Fibroblast of villous mesenchyme (primary cell): ENCODE measurements at regions not wholly inside any gene's neighbourhood (a gene's known extent, or its start where the extent isn't known, plus 50 kb on each side); places are given as distances from the start of the nearest gene placed in this dataset.

Source experiments
- DNase-seq: peaks from one replicate; pipeline ENCODE4 v3.0.0-alpha.2; 2010; ENCODE audit warnings: low read depth
- H3K4me3 ChIP-seq: 2 replicates; pipeline ENCODE4 v1.5.1; 2011; ENCODE audit warnings: low read depth, mild to moderate bottlenecking, low read length
- TF ChIP-seq, protein P1 (sequence below): IDR thresholded peaks from 2 replicates; pipeline ENCODE4 v1.5.1; 2012; ENCODE audit warnings: low read depth, mild to moderate bottlenecking, low read length; ENCODE audit not compliant: insufficient read depth

DNA sequence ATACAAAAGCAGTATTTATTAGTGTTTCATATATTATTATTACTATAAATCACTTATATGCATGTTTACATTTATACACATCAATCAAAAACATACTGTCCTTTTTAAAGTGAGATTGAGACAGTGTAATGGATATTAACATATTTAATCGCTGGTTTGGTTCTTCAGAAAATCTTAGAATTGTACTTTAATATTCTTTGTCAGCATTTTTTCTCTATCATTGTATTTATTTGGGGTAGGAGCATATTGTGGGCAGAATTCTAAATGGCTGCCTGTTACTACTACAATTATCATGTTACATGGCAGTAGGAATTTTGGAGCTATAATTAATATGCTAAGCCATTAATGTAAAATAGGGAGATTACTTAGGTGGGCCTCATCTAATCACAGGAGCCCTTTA lies 722.6 kb downstream of the TLR4 start:
- H3K4me3 ChIP-seq: no peak overlapping the region
- TF ChIP-seq, protein P1, sequence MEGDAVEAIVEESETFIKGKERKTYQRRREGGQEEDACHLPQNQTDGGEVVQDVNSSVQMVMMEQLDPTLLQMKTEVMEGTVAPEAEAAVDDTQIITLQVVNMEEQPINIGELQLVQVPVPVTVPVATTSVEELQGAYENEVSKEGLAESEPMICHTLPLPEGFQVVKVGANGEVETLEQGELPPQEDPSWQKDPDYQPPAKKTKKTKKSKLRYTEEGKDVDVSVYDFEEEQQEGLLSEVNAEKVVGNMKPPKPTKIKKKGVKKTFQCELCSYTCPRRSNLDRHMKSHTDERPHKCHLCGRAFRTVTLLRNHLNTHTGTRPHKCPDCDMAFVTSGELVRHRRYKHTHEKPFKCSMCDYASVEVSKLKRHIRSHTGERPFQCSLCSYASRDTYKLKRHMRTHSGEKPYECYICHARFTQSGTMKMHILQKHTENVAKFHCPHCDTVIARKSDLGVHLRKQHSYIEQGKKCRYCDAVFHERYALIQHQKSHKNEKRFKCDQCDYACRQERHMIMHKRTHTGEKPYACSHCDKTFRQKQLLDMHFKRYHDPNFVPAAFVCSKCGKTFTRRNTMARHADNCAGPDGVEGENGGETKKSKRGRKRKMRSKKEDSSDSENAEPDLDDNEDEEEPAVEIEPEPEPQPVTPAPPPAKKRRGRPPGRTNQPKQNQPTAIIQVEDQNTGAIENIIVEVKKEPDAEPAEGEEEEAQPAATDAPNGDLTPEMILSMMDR: no peak
- no peak for DNase-seq

DNA sequence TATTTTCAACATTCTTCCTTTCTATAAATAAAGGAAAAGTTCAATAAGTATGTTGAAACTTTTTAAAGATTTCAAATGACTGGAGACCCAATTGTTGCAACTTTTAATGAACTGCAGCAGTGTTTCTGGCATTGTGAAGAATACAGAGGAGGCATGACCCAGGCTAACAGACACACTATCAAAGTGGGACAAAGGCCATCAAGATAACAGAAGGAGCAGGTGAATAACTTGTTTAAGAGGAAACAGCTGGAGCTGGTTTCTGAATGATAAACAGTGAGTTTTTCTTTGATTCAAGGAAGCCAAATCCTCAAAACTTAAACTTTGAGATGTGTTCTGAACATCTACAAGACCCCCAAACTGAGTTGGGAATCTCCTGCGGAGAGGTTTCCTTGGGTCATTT lies 734.6 kb downstream of the TLR4 start:
- TF ChIP-seq, protein P1: no peak
- no peak for DNase-seq
- H3K4me3 ChIP-seq: no peak overlapping the region

DNA sequence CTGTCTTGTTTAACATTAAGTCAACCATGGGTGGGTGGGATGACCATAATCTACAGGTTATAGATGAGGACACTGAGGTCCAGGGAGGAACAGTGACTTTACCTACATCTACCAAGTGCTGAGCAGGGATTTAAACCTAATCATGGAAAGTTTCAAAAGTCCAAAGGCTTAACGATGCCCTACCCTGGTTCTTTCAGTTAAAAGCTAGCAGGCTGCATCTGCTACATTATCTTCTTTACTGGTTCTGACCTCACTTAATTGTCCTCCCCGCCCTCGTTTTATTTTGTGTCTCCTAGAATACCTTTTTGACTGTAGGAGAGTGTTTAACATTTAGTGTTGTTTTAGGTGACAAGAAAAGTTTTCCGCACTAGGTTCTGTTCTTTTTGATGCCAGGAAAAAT lies 735.2 kb downstream of the TLR4 start:
- no peak overlapping the region for H3K4me3 ChIP-seq
- TF ChIP-seq, protein P1: no peak
- DNase-seq: no peak

DNA sequence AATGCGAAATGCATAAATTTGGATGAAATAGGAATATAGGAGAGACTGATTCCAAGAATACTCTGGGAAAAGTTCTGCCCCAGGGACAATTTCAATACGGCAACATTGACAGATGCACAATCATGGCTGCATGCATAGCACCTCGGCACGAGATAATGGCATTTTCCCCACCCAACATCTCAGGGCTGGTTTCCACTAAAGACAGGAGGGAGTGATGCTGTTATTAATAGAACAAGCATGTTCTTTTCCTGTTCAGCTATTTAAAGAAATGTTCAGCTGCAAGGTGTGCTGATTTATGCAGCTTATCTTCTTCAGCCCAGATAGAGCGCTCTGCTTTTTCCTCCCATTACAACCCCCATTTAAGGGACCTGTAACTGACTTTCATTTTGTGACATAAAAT lies 740.2 kb downstream of the TLR4 start:
- H3K4me3 ChIP-seq: no peak overlapping the region
- DNase-seq: no peak
- TF ChIP-seq, protein P1: no peak

DNA sequence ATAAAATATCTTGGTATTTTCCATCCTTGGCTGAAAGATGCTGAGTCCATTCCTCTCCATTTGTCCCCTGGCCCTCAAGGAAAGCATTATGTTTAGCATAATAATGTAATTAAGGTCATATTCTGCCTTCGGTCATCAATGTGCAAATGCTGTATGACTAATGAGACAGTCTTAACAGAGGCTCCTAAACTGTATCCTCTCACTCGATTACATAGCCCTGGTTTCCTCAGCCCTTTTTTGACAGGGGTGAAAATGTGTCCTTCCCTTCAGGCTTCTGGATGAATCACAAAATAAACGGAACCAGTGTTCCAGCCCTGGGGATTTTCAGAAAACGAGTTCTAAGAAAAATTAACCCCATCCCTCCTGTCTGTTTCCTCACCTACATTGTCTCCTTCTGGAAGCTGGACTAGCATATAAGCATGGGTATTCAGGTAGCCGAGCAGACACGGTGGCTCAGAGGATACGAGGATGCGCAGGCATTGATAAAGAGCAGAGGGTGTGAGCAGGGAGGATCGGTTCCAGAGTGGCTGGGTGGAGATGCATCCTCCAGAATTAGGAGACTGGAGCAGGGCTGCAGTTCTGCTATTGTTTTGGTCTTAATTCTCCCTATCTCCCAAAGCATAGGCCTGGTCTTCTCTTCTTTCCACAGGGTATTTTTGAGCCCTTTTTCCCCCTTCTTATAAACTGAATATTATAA lies 742.9 kb downstream of the TLR4 start:
- TF ChIP-seq, protein P1: no peak
- H3K4me3 ChIP-seq: no peak overlapping the region
- DNase-seq: no peak

DNA sequence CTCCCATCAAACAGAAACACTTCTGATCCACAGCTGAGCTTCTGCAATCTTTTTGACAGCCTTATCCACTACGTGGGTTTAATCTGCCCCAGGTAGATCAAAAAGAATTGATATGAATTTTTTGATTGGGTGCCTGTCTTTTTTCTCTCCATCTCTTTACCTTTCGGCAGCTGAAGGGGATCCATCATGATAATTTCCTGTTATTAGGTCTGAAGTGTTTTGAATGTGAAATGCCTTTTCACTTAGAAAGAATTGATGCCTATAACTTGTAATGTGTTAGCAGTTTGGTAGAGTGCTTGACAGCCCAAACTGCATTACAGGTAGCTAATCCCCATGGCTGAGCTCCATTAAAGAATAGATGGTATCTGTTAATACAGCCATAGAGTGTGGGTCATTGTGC lies 745.4 kb downstream of the TLR4 start:
- no peak for DNase-seq
- no peak overlapping the region for H3K4me3 ChIP-seq
- TF ChIP-seq, protein P1: no peak

DNA sequence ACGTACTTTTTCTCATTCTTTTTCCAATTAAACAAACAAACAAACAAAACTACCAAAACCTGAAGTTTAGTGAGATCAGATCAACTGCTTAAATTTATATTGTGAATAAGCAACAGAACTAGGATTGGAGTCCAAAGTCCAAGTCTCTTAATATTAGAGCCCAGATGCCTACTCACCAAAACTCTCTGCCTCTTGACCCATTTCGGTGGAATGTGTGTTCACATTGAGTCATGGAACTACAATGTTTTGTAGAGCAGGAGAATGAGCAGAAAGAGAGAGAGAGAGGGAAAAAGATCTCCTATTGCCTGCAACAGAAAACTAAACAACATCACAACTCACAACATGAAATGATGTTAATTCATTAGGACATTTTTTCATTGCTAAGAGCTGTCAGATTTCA lies 751.1 kb downstream of the TLR4 start:
- no peak overlapping the region for H3K4me3 ChIP-seq
- TF ChIP-seq, protein P1: no peak
- no peak for DNase-seq
